ENCODE measurements at regions not wholly inside any gene's neighbourhood (a gene's known extent, or its start where the extent isn't known, plus 50 kb on each side); places are given as distances from the start of the nearest gene placed in this dataset.

- no peaks in the 10 kb centered on the region for H3K36me3 ChIP-seq (ENCODE audit: low read length)
- H3K9me3 ChIP-seq (ENCODE audit: insufficient read depth, low read length): no peaks in the 10 kb centered on the region
- no peaks in the 10 kb centered on the region for H3K9me2 ChIP-seq (replicated peaks; ENCODE audit: insufficient read depth, low read length)
- no peaks in the 10 kb centered on the region for H3F3A ChIP-seq (ENCODE audit: insufficient read depth)
- H2AFZ ChIP-seq (ENCODE audit: low read depth, low read length, severe bottlenecking): no peak overlapping the region
- H3K79me2 ChIP-seq (ENCODE audit: insufficient read depth, low read length): no peaks in the 10 kb centered on the region
- H3K9ac ChIP-seq (ENCODE audit: low read length): no peak overlapping the region
- TF ChIP-seq EZH2phosphoT487 (conservative IDR thresholded peaks at IDR 0.05; ENCODE audit: low read length) (no peak), CTCF (IDR thresholded peaks at IDR 0.05; ENCODE audit: insufficient read depth, low read length, poor library complexity, severe bottlenecking) (no peak)
- H3K27ac ChIP-seq (ENCODE audit: low read depth, low read length): no peak overlapping the region
- no peaks in the 10 kb centered on the region for H4K20me1 ChIP-seq (ENCODE audit: low read depth, low read length)
- no peak overlapping the region for H3K4me3 ChIP-seq (ENCODE audit: insufficient read depth, low read length, poor library complexity, severe bottlenecking)
- H3K4me2 ChIP-seq (ENCODE audit: low read depth, low read length, poor library complexity, severe bottlenecking): no peak overlapping the region
- H3K27me3 ChIP-seq (ENCODE audit: low read length): no peaks in the 10 kb centered on the region
Measured at GRCh38 chr2:76625101-76625500, 897.1 kb downstream of the LRRTM4 start.

GRCh38 chr2:76613330-76613729 is 902.6 kb upstream of the GCFC2 start:
- Histone ChIP-seq H3K9ac (ENCODE audit: low read length) (no peak overlapping the region), H3K4me3 (ENCODE audit: insufficient read depth, low read length, poor library complexity, severe bottlenecking) (no peak overlapping the region), H4K20me1 (ENCODE audit: low read depth, low read length) (no peaks in the 10 kb centered on the region), H2AFZ (ENCODE audit: low read depth, low read length, severe bottlenecking) (no peak overlapping the region), H3K36me3 (ENCODE audit: low read length) (no peaks in the 10 kb centered on the region), H3K9me2 (replicated peaks; ENCODE audit: insufficient read depth, low read length) (no peaks in the 10 kb centered on the region), H3K27ac (ENCODE audit: low read depth, low read length) (no peak overlapping the region), H3K27me3 (ENCODE audit: low read length) (no peaks in the 10 kb centered on the region), H3K79me2 (ENCODE audit: insufficient read depth, low read length) (no peaks in the 10 kb centered on the region), H3K9me3 (ENCODE audit: insufficient read depth, low read length) (no peaks in the 10 kb centered on the region), H3F3A (ENCODE audit: insufficient read depth) (no peaks in the 10 kb centered on the region), H3K4me2 (ENCODE audit: low read depth, low read length, poor library complexity, severe bottlenecking) (no peak overlapping the region)
- TF ChIP-seq EZH2phosphoT487 (conservative IDR thresholded peaks at IDR 0.05; ENCODE audit: low read length) (no peak), CTCF (IDR thresholded peaks at IDR 0.05; ENCODE audit: insufficient read depth, low read length, poor library complexity, severe bottlenecking) (no peak)

- H3K9me2 ChIP-seq (replicated peaks; ENCODE audit: insufficient read depth, low read length): no peaks in the 10 kb centered on the region
- no peak overlapping the region for H3K9ac ChIP-seq (ENCODE audit: low read length)
- no peak overlapping the region for H3K4me3 ChIP-seq (ENCODE audit: insufficient read depth, low read length, poor library complexity, severe bottlenecking)
- no peaks in the 10 kb centered on the region for H3F3A ChIP-seq (ENCODE audit: insufficient read depth)
- no peaks in the 10 kb centered on the region for H4K20me1 ChIP-seq (ENCODE audit: low read depth, low read length)
- H3K27ac ChIP-seq (ENCODE audit: low read depth, low read length): no peak overlapping the region
- no peak for TF ChIP-seq CTCF (IDR thresholded peaks at IDR 0.05; ENCODE audit: insufficient read depth, low read length, poor library complexity, severe bottlenecking)
- no peak for TF ChIP-seq EZH2phosphoT487 (conservative IDR thresholded peaks at IDR 0.05; ENCODE audit: low read length)
- H2AFZ ChIP-seq (ENCODE audit: low read depth, low read length, severe bottlenecking): no peak overlapping the region
- H3K36me3 ChIP-seq (ENCODE audit: low read length): no peaks in the 10 kb centered on the region
- H3K9me3 ChIP-seq (ENCODE audit: insufficient read depth, low read length): no peaks in the 10 kb centered on the region
- no peaks in the 10 kb centered on the region for H3K27me3 ChIP-seq (ENCODE audit: low read length)
- H3K4me2 ChIP-seq (ENCODE audit: low read depth, low read length, poor library complexity, severe bottlenecking): no peak overlapping the region
- no peaks in the 10 kb centered on the region for H3K79me2 ChIP-seq (ENCODE audit: insufficient read depth, low read length)
Measured at GRCh38 chr2:76612764-76613163, 902.0 kb upstream of the GCFC2 start.

- Histone ChIP-seq H2AFZ (ENCODE audit: low read depth, low read length, severe bottlenecking) (no peak overlapping the region), H3K4me3 (ENCODE audit: insufficient read depth, low read length, poor library complexity, severe bottlenecking) (no peak overlapping the region), H3K9ac (ENCODE audit: low read length) (no peak overlapping the region), H3K27ac (ENCODE audit: low read depth, low read length) (no peak overlapping the region), H3K9me2 (replicated peaks; ENCODE audit: insufficient read depth, low read length) (no peaks in the 10 kb centered on the region), H3K4me2 (ENCODE audit: low read depth, low read length, poor library complexity, severe bottlenecking) (no peak overlapping the region), H4K20me1 (ENCODE audit: low read depth, low read length) (no peaks in the 10 kb centered on the region), H3K27me3 (ENCODE audit: low read length) (no peaks in the 10 kb centered on the region), H3F3A (ENCODE audit: insufficient read depth) (no peaks in the 10 kb centered on the region), H3K9me3 (ENCODE audit: insufficient read depth, low read length) (no peaks in the 10 kb centered on the region), H3K79me2 (ENCODE audit: insufficient read depth, low read length) (no peaks in the 10 kb centered on the region), H3K36me3 (ENCODE audit: low read length) (no peaks in the 10 kb centered on the region)
- TF ChIP-seq CTCF (IDR thresholded peaks at IDR 0.05; ENCODE audit: insufficient read depth, low read length, poor library complexity, severe bottlenecking) (no peak), EZH2phosphoT487 (conservative IDR thresholded peaks at IDR 0.05; ENCODE audit: low read length) (no peak)
Measured at GRCh38 chr2:76610451-76610850, 899.7 kb upstream of the GCFC2 start.
